Smooth muscle cell of the brain vasculature (primary cell): ENCODE measurements at regions not wholly inside any gene's neighbourhood (a gene's known extent, or its start where the extent isn't known, plus 50 kb on each side); places are given as distances from the start of the nearest gene placed in this dataset.

Source experiments
- DNase-seq: peaks from one replicate; pipeline ENCODE4 v3.0.0-alpha.2; 2012; ENCODE audit warnings: low read depth, low spot score

- DNase-seq: no peak
Observed at GRCh38 chr21:24896735-24897124, 710.6 kb downstream of the MRPL39 start.

GRCh38 chr21:24895885-24896734 lies 711.2 kb downstream of the MRPL39 start:
- no peak for DNase-seq

GRCh38 chr21:24894324-24894723 lies 713.0 kb downstream of the MRPL39 start:
- DNase-seq: no peak

GRCh38 chr21:24890021-24890420 lies 717.3 kb downstream of the MRPL39 start:
- DNase-seq: no peak

- DNase-seq: no peak
Observed at GRCh38 chr21:24881506-24881905, 725.8 kb downstream of the MRPL39 start.

- no peak for DNase-seq
Observed at GRCh38 chr21:24870633-24871032, 736.6 kb downstream of the MRPL39 start.

GRCh38 chr21:24869862-24870261 lies 737.4 kb downstream of the MRPL39 start:
- DNase-seq: no peak

- DNase-seq: no peak
Observed at GRCh38 chr21:24868117-24868516, 739.2 kb downstream of the MRPL39 start.

GRCh38 chr21:24861471-24861870 lies 745.8 kb downstream of the MRPL39 start:
- DNase-seq: no peak

- DNase-seq: no peak
Observed at GRCh38 chr21:24856326-24856725, 751.0 kb downstream of the MRPL39 start.

GRCh38 chr21:24852610-24853195 lies 754.6 kb downstream of the MRPL39 start:
- no peak for DNase-seq

GRCh38 chr21:24850121-24850520 lies 757.2 kb downstream of the MRPL39 start:
- DNase-seq: no peak

- no peak for DNase-seq
Observed at GRCh38 chr21:24844671-24845070, 762.6 kb downstream of the MRPL39 start.

- no peak for DNase-seq
Observed at GRCh38 chr21:24840287-24840686, 767.0 kb downstream of the MRPL39 start.

GRCh38 chr21:24832961-24833360 lies 774.3 kb downstream of the MRPL39 start:
- no peak for DNase-seq

- no peak for DNase-seq
Observed at GRCh38 chr21:24829397-24829796, 777.9 kb downstream of the MRPL39 start.

- no peak for DNase-seq
Observed at GRCh38 chr21:24826822-24827221, 780.5 kb downstream of the MRPL39 start.

- DNase-seq: no peak
Observed at GRCh38 chr21:24825348-24825747, 781.9 kb downstream of the MRPL39 start.

- no peak for DNase-seq
Observed at GRCh38 chr21:24824209-24824608, 783.1 kb downstream of the MRPL39 start.

- no peak for DNase-seq
Observed at GRCh38 chr21:24823247-24823646, 784.0 kb downstream of the MRPL39 start.

- no peak for DNase-seq
Observed at GRCh38 chr21:24785033-24785432, 822.2 kb downstream of the MRPL39 start.

GRCh38 chr21:24781146-24781545 lies 826.1 kb downstream of the MRPL39 start:
- DNase-seq: no peak

GRCh38 chr21:24759348-24760075 lies 847.8 kb downstream of the MRPL39 start:
- no peak for DNase-seq
